Nephron progenitor cell (in vitro differentiated cells): ENCODE measurements at regions not wholly inside any gene's neighbourhood (a gene's known extent, or its start where the extent isn't known, plus 50 kb on each side); places are given as distances from the start of the nearest gene placed in this dataset.
"Not testable (repeated sequence)": the region's sequence is repeated elsewhere in the genome, so short reads cannot be mapped to it uniquely, and the experiment has no call there.

Experiments
- DNase-seq: peaks from one replicate; pipeline ENCODE4 v3.0.0; 2021
- H3K27ac Mint-ChIP-seq: 2 replicates; pipeline ENCODE4 v1.8.0; 2021; ENCODE audit warnings: mild to moderate bottlenecking, moderate library complexity, mixed read lengths
- H3K27me3 Mint-ChIP-seq: 2 replicates; pipeline ENCODE4 v1.8.0; 2021; ENCODE audit warnings: mild to moderate bottlenecking, low read depth, mixed read lengths; ENCODE audit not compliant: poor library complexity
- H3K36me3 Mint-ChIP-seq: 2 replicates; pipeline ENCODE4 v1.8.0; 2021; ENCODE audit warnings: low read depth, mixed read lengths
- H3K4me1 Mint-ChIP-seq: 2 replicates; pipeline ENCODE4 v1.8.0; 2021; ENCODE audit warnings: mixed read lengths
- H3K4me3 Mint-ChIP-seq: 2 replicates; pipeline ENCODE4 v1.8.0; 2021; ENCODE audit warnings: mild to moderate bottlenecking, moderate library complexity, mixed read lengths
- H3K9me3 Mint-ChIP-seq: 2 replicates; pipeline ENCODE4 v1.8.0; 2021; ENCODE audit warnings: mild to moderate bottlenecking, moderate library complexity, mixed read lengths
- TF ChIP-seq, protein P1 (sequence below): fragments of 200-600 bp; sonication (generic); IDR thresholded peaks from 2 replicates; pipeline ENCODE4 v1.5.0; 2021; ENCODE audit warnings: antibody characterized with exemption

DNA sequence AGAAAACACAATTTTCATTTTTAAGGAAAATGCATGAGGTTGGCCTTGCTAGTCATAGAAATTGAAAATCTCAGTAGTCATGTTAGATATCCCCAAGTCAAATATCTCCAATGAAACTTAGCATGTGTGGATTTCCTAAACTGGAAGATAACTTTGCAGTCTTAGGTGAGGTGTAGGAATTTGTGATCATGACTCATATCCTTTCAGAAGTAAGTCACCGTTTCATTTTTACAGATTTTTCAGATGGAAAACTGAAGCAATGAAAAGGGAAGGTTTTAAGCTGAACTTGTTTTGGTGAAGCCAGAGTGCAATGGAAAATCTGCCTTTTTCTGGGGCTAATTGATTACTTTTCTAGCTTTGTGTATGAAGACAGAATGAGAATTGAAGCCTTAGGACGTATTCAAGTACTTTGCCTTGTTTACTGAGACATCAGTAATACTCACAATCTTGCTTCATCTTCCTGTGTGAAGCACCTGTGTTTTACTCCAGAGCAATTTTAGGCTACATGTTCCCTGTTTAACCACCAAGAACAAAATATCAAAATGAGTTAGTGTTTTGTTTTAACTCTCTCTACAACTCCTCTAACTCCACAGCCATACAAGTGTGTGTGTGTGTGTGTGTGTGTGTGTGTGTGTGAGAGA is 1662.8 kb upstream of the ADGRL3 start:
- Mint-ChIP-seq H3K27me3 (no peaks in the 10 kb centered on the region), H3K9me3 (no peaks in the 10 kb centered on the region), H3K4me3 (no peak overlapping the region), H3K36me3 (no peaks in the 10 kb centered on the region), H3K4me1 (no peaks in the 10 kb centered on the region), H3K27ac (no peak overlapping the region)
- TF ChIP-seq, protein P1, sequence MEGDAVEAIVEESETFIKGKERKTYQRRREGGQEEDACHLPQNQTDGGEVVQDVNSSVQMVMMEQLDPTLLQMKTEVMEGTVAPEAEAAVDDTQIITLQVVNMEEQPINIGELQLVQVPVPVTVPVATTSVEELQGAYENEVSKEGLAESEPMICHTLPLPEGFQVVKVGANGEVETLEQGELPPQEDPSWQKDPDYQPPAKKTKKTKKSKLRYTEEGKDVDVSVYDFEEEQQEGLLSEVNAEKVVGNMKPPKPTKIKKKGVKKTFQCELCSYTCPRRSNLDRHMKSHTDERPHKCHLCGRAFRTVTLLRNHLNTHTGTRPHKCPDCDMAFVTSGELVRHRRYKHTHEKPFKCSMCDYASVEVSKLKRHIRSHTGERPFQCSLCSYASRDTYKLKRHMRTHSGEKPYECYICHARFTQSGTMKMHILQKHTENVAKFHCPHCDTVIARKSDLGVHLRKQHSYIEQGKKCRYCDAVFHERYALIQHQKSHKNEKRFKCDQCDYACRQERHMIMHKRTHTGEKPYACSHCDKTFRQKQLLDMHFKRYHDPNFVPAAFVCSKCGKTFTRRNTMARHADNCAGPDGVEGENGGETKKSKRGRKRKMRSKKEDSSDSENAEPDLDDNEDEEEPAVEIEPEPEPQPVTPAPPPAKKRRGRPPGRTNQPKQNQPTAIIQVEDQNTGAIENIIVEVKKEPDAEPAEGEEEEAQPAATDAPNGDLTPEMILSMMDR: no peak
- DNase-seq: no peak

DNA sequence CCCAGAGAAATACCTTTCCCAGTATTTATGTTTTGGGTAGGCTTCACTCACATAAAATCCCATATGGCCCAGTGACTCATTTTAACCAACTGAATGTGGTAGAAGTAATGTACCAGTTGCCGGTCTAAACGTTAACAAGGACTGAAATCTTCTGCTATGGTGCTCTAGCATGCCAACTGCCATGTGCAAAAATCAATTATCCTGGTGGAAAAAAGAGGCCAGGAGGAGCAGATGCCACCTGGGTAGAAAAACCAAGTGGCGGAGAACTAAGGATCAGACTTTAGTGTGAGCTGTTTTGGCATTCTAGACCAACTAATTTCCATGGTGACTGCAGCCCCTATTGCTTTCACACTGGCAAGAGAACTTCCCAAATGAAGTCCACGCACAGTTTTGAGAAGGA is 1660.7 kb upstream of the ADGRL3 start:
- Mint-ChIP-seq H3K27me3 (peaks cover 4% of the 10 kb centered on the region), H3K36me3 (no peaks in the 10 kb centered on the region), H3K27ac (no peak overlapping the region), H3K9me3 (no peaks in the 10 kb centered on the region), H3K4me3 (no peak overlapping the region), H3K4me1 (no peaks in the 10 kb centered on the region)
- no peak for DNase-seq
- TF ChIP-seq, protein P1: no peak

DNA sequence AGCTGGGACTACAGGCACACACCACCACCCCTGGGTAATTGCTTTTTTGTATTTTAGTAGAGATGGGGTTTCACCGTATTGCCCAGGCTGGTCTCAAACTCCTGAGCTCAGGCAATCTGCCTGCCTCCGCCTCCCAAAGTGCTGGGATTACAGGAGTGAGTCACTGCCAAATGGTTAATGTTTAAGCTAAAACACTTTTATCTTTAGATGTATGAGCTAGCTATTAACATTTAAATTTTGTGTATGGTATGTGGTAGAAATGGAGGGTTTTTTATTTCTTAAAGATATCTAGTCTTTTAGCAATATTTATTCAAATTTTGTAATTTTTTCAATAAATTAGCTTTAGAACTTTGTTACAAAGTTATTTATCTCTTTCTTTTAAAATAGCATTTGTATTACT is 1659.8 kb upstream of the ADGRL3 start:
- peaks cover 4% of the 10 kb centered on the region for H3K27me3 Mint-ChIP-seq
- DNase-seq: no peak
- H3K4me3 Mint-ChIP-seq: no peak overlapping the region
- H3K27ac Mint-ChIP-seq: no peak overlapping the region
- H3K36me3 Mint-ChIP-seq: no peaks in the 10 kb centered on the region
- no peaks in the 10 kb centered on the region for H3K4me1 Mint-ChIP-seq
- H3K9me3 Mint-ChIP-seq: no peaks in the 10 kb centered on the region
- TF ChIP-seq, protein P1: no peak

DNA sequence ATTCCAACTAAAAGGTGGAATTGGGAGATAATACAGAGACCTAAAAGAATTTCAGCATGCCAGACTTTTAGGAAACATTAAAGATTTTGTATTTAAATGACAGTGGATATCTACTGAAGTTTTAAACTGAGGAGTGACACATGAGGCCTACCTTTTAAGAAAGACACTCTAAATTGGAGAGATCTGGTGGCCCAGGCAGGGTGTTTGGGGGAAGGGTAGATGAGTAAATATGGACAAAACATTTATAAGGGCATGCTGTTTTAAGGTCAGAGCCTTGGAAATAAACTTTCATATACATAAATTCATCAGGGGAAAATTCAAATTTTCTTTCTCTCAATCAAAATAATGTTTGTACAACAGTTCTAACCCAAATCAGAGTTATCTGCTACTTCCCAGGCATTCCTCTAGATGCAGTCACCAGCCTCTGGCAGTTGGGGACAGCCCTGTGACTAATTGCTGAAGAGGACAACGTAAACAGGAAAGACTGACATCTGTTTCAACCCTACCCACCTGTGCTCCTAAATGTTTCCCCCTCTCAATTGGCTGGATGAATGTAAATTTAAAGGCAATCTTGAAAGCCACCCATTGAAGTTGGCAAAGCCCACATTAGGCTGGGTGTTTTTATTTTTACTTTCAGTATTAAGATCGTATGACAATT is 1646.9 kb upstream of the ADGRL3 start:
- H3K27ac Mint-ChIP-seq: no peak overlapping the region
- DNase-seq: no peak
- no peaks in the 10 kb centered on the region for H3K36me3 Mint-ChIP-seq
- peaks cover 6% of the 10 kb centered on the region for H3K9me3 Mint-ChIP-seq
- H3K4me1 Mint-ChIP-seq: peaks cover 6% of the 10 kb centered on the region
- H3K4me3 Mint-ChIP-seq: no peak overlapping the region
- peaks cover 4% of the 10 kb centered on the region for H3K27me3 Mint-ChIP-seq
- TF ChIP-seq, protein P1: no peak

DNA sequence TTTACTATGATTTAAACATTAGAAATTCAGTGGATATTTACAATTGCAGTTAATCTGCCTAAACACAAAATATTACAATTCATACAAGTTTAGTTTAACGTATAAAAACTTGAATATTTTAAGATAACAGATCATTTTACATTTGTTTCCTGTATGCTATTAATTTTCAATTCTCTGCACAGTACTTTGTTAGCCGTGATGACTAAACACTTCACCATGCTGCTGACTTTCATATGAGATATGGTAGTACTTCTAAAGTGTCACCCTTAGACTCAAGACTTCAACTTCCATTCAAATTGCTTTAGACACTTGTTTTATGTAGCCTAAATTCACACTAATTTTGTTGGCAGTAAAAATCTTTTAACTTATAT is 1646.4 kb upstream of the ADGRL3 start:
- TF ChIP-seq, protein P1: no peak
- Mint-ChIP-seq H3K4me3 (no peak overlapping the region), H3K9me3 (peaks cover 6% of the 10 kb centered on the region), H3K36me3 (no peaks in the 10 kb centered on the region), H3K4me1 (peaks cover 6% of the 10 kb centered on the region), H3K27ac (no peak overlapping the region), H3K27me3 (peaks cover 4% of the 10 kb centered on the region)
- DNase-seq: no peak

DNA sequence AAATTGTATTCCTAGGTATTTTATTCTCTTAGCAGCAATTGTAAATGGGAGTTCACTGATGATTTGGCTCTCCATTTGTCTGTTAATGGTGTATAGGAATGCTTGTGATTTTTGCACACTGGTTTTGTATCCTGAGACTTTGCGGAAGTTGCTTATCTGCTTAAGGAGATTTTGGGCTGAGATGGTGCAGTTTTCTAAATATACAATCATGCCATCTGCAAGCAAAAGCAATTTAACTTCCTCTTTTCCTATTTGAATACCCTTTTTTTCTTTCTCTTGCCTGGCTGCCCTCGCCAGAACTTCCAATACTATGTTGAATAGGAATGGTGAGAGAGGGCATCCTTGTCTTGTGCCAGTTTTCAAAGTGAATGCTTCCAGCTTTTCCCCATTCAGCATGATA is 1643.9 kb upstream of the ADGRL3 start:
- DNase-seq: not testable (repeated sequence)

DNA sequence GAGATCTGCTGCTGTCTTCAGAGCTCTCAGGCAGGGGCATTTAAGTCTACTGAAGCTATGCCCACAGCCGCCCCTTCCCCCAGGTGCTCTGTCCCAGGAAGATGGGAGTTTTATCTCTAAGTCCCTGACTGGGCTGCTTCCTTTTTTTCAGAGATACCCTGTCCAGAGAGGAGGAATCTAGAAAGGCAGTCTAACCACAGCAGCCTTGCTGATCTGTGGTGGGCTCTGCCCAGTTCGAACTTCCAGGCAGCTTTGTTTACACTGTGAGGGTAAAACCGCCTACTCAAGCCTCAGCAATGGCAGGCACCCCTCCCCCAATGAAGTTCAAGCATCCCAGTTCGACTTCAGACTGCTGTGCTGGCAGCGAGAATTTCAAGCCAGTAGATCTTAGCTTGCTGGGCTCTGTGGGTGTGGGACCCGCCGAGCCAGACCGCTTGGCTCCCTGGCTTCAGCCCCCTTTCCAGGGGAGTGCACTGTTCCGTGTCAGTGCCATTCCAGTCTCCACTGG is 1639.9 kb upstream of the ADGRL3 start:
- H3K4me3 Mint-ChIP-seq, H3K27me3 Mint-ChIP-seq, H3K36me3 Mint-ChIP-seq, H3K27ac Mint-ChIP-seq, H3K9me3 Mint-ChIP-seq: not testable (repeated sequence)
- peak; percentile 15 for DNase-seq
- H3K4me1 Mint-ChIP-seq: peaks cover 12% of the 10 kb centered on the region

More for the DNA sequence above, 1643.9 kb upstream of the ADGRL3 start:
- not testable (repeated sequence) for H3K4me3 Mint-ChIP-seq, H3K27me3 Mint-ChIP-seq, H3K9me3 Mint-ChIP-seq, H3K27ac Mint-ChIP-seq, H3K36me3 Mint-ChIP-seq
- H3K4me1 Mint-ChIP-seq: peaks cover 18% of the 10 kb centered on the region
